HG03135 (cell line): ENCODE measurements at regions not wholly inside any gene's neighbourhood (a gene's known extent, or its start where the extent isn't known, plus 50 kb on each side); places are given as distances from the start of the nearest gene placed in this dataset.
"Not testable (repeated sequence)": the region's sequence is repeated elsewhere in the genome, so short reads cannot be mapped to it uniquely, and the experiment has no call there.

Source experiments
- ATAC-seq: cut with Tn5 transposase; IDR thresholded peaks from one replicate; pipeline ENCODE4 v1.9.1; 2021; ENCODE audit warnings: mild to moderate bottlenecking, moderate library complexity; ENCODE audit not compliant: unreplicated experiment

DNA sequence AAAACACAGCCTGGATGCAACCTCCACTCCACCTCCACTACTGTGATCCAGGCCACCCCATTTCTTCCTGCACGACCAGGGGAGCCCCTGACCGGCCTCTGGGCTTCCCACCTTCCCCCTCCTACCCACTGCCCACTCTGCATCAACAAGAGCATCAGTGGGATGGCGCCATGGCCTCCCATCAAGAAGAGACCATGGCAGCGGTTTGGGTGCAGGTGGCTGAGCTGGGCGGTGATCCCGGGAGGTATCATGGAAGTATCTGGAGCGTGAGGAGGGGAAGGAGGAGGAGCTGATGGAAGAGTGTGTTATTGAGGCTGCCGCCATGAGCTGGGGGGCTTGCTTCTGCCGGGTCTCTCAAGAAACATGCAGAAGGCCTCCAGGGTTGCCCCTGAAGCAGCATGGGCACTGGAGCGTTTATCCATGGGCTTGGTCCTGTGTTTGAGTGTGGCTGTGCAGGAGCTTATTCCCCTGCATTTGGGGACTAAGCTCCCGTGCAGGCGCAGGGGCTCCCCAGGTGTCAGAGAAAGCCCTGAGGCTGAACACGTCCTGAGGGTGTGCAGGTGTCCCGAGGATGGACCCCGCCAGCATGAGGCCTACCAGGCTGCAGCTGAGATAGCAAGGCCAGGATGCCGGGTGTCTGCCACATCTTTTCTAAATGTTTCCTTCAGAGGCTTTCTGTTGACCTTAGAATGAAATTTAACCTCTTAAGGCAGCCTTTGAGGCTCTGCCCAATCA lies 99.2 kb upstream of the PCBD1 start:
- no peak for ATAC-seq

DNA sequence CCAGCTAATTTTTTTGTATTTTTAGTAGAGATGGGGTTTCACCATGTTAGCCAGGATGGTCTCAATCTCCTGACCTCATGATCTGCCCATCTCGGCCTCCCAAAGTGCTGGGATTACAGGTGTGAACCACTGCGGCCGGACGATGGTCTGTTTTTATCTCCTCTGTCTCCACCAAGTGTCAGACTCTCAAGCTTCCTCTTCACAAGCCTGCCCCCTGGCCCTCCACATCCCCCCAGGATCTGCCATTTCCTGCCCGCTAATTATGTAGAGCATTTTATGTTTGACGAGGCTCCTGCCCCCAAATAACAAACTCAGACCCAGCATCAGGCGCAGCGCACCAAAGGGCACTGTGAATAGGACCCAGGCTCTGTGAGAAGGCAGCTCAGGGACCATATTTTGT lies 101.8 kb upstream of the PCBD1 start:
- not testable (repeated sequence) for ATAC-seq

- ATAC-seq: no peak
Measured at GRCh38 chr10:70990681-70991080, 102.3 kb upstream of the PCBD1 start.

DNA sequence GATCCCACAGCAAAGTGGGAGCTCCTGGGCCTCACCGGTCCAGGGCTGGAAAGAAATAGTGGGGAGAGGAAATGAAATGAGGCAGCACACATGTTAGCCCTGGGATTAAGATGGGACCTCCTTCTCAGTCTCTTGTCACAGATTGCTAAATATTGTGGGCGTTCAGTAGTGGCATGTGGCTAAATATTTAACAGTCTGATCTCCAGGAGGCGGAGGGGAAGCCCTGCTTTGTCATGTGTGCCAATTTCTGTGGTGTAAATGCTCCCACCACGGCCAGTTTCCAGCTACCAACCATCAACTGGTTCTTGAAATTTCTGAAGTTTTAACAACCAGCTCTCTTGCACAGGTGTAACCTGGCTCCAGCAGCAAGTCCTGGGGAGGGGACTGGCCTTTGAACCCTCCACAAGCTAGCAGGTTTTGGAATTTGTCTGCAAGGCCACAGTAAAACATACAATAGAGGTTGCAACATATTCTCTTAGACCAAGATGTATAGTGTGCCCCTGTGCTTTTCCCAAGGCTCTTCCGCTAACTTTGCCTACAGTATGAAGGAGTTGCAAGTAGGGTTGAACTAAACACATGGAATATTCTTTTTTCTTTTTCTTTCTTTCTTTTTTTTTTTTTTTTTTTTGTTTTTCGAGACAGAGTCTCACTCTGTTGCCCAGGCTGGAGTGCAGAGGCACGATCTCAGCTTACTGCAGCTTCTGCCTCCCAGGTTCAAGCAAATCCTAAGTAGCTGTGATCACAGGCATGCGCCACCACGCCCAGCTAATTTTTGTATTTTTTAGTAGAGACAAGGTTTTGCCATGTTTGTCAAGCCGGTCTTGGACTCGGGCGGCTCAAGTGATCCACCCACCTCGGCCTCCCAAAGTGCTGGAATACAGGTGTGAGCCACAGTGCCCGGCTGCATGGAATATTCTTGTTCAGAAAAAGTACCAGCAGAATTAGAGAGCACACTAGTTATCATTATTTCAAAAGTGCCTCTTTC lies 103.1 kb upstream of the PCBD1 start:
- no peak for ATAC-seq

GRCh38 chr10:70992436-70992835 lies 104.1 kb upstream of the PCBD1 start:
- ATAC-seq: no peak

DNA sequence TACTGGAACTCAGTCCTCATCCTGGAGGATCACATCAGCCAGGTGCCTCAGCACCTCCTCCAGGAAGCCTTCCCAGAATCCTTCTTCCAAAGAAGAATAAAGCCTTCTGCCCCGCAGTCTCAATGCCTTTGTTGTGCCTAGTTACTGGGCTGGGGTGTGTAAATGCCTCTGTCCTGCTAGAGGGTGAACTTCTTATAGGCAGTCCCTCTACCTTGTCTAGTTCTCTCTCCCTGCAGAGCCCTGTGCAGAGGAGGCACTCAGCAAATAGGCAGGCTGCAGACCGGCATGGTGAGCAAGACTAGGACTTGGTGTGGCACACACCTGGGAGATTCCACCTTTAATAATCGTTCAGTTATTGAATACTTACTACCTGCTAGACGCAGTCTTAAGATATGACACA lies 104.7 kb upstream of the PCBD1 start:
- ATAC-seq: no peak

- ATAC-seq: no peak
Measured at GRCh38 chr10:70996549-70996948, 108.2 kb upstream of the PCBD1 start.

DNA sequence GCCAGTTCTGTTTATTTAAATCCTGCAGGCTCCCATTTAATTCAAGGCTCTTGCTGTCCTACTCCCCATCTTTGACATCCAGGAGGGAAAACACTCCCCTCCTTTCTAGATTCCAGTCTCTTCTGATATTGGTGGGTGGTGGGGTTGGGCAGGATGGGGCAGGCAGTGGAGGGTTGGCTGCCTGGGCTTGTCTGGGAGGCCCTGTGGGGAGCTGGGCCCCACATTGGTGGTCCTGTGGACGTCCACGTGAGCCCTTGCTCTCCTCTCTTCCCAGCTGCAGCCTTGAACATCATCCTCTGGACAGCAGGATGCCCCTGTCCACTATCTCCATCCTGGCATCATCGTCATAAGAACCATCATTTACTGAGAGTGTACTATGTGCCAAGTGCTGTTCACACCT lies 108.9 kb upstream of the PCBD1 start:
- no peak for ATAC-seq

- ATAC-seq: no peak
Measured at GRCh38 chr10:70998086-70998485, 109.7 kb upstream of the PCBD1 start.

GRCh38 chr10:71001470-71001869 lies 113.1 kb upstream of the PCBD1 start:
- no peak for ATAC-seq

DNA sequence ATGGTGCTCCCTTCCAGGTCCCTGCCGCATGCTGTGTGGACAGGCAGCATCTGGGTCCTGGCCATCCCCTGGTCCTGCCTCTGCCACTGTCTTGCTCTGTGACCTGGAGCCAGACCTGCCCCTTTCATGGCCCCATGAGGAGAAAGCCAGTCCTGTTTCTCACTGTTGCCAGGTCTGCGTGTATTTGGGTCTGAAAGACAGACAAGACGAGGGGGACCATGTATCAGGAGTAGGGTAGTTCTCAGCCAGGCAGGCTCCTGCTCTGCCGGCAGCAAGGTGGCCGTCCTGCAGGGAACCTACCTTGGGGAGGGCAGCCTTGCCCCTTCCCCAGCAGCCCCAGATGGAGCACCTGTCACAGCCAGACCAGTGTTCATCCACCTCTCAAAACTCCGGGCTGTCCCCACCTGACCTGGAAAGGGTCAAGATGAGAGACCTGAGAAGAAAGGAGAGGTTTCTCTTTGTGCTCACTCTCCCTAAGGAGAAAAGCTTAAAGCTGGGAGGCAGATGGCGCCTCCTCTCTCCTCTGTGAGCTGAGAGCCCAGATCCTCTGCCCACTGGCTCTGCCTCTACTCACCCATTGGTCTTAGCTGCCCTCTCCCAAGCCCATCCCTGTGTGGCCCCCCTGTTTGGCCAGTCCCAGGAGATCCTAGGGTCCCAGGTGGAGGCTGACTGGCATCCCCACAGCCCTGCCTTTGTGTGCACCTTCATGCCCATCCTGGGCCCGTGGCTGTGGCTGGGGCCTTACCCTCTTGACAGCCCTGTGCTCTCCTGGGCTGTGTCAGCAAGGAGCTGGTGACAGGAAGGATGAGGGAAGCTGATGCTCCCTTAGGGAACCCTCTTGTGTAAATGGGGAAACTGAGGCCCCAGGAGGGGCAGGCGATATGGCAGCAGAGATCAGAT lies 116.1 kb upstream of the PCBD1 start:
- no peak for ATAC-seq

- no peak for ATAC-seq
Measured at GRCh38 chr10:71005337-71006305, 117.3 kb upstream of the PCBD1 start.

DNA sequence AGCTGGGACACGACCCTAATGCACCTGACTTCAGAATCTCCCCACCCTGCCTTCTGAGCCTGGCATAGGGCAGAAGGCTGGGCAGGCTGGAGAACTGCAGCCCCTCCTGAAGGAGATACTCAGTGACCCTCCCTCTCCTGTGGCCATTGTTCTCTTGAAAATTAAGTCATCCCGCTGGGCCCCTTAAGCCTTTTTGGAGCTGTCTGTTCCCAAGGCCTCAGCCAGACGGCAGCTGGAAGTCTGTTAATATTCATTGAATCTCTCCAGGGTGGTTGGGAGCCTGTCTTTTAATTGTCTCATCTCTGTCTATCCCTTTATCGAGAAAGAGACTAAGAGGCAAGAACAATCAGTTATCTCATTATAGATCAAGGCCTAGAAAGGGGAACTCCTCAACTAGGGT lies 118.1 kb upstream of the PCBD1 start:
- no peak for ATAC-seq

DNA sequence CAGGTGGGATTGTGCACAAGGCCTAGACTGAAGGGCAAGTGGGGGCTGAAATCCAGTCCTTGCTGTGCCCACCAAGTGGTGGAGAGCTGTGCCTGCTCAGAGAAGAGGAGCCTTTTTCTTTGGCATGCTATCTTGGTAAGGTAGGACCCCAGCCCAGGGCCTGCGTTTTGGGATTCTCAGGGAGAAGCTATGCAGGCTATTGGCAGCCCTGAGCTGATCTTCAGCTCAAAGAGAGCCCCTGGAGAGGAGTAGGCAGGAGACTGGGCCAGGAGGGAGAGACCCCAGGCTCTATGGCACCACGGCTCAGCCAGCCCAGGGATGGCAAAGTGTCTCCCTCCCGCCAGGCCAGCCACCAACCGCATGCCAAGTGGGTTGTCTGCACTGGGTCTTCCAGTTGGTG lies 119.2 kb upstream of the PCBD1 start:
- ATAC-seq: no peak

- no peak for ATAC-seq
Measured at GRCh38 chr10:71008150-71008549, 119.8 kb upstream of the PCBD1 start.

GRCh38 chr10:71009126-71009525 lies 120.8 kb upstream of the PCBD1 start:
- ATAC-seq: no peak

- ATAC-seq: no peak
Measured at GRCh38 chr10:71010730-71011129, 122.4 kb upstream of the PCBD1 start.

DNA sequence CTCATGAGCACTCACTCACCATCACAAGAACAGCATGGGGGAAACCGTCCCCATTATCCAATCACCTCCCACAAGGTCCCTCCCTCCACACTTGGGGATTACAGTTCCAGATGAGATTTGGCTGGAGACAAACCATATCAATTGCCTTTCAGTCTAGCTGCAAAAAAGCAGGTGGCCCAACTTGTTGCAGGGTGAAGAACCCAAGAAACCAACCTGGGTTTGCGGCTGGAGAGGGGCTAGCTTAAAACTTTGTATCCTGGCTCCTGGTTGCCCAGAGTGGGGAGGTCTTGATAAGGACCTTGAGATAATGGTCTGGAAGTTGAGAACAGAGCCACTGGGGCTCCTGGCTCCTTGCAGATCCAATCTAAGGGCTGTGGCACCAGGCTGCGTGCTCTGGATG lies 122.8 kb upstream of the PCBD1 start:
- no peak for ATAC-seq

DNA sequence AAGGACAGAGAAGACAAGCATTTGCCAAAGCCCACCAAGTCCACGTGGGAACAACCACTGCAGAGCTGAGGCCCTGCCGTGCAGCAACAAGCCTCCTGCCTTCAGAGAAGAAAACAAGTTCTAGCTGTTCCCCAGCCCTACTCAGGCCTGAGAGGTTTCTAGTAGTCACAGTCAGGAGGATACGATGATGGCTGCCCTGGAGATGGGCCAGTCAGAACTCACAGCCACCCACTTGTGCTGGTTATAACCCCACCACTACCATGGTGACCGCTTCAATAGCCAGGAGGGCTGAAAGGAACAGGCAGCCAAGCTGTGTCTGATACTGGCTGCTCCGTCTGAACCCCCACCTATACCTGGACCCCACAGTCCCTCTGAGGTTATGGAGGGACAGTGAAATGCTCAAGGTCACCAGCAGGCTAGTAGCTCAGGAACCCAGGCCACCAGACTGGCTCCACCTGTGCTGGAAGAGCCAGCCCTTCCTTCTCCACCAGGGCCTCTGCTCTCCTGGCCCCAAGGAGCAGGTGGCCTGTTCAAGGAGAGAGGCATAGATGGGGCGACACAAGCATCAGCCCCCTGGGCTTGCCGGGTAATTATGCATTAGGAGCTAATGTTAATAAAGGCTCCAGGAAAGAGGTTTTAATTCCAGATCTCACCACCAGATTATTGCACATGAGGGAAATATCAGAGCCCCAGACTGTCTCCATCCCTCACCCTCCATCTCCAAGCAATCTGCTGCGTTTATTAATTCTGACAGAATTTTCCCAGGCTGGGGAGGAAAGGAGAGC lies 125.8 kb upstream of the PCBD1 start:
- no peak for ATAC-seq
